8988T (cell line): ENCODE measurements at regions not wholly inside any gene's neighbourhood (a gene's known extent, or its start where the extent isn't known, plus 50 kb on each side); places are given as distances from the start of the nearest gene placed in this dataset.

Experiments
- DNase-seq: peaks from one replicate; pipeline ENCODE4 v3.0.0; 2011

DNA sequence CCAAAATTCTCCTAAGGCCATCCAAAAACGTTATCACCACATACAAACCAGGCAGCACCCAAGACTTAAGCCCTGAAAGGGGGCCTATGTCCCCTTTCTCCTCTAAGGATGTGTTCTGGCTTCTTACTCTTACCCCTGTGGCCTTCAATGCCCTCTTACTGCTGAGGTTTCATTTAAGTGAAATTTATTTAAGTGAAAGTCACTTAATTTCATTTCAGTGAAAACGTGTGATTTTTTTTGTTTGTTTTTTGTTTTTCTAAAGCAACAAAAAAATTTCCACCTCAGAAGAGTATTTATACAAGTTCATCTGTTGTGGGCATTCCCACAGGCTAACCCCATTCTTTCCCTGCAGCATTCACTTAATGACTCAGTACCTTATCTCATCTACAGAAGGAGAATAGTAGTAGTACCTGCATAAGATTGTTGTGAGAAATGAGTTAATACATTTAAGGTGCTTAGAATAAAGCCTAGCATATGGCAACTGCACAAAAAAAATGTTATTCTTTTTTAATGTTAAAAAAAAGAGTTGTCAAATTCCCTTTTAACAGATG lies 220.6 kb downstream of the CHRM3 start:
- DNase-seq = no peak

DNA sequence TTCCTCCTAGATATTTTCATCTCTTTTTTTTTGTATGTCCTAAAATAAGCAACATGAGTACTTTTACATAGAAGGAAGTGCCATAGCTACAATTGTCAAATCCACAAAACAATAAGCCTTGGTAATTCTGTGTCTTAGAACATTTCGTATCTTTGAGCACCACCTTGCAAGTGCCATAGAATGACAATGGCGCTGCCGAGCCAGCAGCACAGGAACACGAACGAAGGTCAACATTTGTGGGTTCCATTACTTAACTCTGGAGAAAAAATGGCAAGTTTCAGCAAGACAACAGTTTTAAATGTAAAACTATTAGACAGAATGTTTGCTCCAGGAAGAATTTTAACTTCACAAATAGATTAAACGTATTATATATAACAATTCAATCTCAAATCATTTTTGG lies 222.1 kb downstream of the CHRM3 start:
- no peak for DNase-seq

DNA sequence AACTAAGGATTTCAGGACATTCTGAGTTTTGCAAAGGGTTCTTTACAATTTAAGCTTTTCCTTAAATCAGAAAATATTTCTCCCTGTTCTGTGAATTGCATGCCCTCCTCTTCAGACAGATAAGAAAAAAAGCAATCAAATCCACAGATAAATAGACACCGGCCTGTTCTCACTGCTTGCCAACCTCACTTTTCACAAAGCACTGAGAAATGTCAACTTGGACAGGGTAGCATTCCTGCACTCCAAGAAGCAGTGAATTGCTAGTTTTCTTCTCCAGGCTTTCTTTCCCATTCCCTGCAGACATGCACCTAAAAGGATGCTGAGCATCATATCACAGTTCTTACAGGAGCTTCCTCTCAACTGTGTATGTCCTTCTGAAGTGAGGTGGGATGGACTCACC lies 226.0 kb downstream of the CHRM3 start:
- DNase-seq = no peak

DNA sequence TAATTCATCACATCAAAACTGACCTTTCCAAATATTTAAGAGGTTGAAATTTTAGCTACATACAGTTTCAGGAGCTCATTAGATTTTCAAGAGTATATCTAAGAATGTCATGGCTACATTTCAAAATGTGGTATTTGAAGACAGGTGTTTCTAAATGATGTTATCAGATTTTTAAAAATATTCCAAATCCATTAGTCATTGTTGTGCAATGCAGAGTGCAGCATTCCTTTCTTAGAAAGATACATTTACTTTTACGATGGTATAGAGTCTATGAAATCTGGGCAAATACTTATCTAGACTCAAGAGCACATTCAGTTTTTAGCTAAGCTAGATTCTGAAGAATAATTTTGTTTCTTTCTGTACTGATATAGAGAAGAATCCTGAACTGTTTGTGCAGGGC lies 230.3 kb downstream of the CHRM3 start:
- no peak for DNase-seq

DNA sequence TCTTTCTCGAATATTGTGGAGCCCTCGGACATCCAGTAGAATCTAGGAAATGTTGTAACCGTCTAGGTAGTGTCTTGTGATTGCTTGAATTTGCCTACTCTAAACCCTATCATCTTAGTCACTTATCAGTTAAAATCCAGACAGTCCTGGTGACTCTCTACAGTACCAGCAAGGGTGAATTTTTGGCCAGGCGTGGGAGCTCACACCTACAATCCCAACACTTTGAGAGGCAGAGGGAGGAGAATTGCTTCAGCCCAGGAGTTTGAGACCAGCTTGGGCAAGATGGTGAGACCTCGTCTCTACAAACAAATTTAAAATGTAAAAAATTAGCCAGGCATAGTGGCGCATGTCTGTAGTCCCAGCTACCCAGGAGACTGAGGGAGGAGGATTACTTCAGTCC lies 230.9 kb downstream of the CHRM3 start:
- no peak for DNase-seq

DNA sequence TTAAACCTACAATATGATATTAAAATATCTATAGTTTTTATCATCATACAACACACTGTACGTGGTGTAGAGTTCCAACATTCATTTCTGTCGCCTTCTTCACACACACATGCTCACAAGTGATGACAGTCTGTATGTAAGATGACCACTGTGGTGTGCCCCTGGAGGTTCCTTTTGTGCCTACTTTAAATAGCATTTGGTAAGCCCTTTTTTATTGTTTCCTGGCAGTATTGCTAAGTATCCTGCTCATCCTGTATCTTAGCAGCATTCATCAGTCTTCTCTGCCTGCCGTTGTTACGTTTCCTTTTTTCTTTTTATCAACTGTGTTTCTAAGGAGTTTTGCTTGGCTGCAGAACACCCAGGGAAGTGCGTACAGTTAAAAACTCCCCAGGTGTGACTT lies 231.4 kb downstream of the CHRM3 start:
- no peak for DNase-seq

DNA sequence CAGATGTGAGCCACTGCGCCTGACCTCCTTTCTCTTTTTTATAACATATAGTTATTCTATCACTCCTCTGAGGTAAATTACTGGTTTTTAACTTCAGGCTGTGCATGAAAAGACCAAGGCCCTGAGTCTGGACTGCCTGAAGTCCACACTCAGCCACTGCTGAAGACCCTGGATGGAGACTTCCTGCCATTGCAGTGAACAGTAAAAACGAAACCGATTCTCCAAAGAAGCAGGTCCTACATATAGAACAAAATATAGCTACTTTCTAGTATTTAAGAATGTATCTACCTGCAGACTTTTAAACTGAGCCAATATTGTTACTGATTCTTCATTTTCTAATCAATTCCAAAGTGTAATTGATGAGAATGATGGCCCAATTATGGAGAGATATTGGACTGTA lies 232.8 kb downstream of the CHRM3 start:
- no peak for DNase-seq

DNA sequence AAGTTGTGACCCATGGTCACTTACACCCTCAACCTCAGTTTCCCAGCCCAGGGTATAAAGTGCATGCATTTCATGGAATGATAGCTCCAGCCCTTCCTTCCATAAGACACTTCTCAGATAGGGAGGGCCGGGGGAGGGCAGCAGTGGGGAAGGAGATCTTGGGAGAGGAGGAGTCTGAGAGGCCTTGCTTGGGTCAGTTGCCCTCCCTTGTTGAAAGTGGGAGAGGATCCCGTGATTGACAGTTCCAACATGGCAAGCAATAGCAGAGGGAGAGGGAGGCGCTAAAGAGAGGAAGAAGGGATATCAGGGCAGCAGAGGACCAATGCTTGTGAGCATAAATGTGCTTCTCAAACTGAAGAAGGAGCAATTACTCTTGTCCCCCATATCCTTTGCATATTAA lies 244.4 kb downstream of the CHRM3 start:
- DNase-seq = no peak

DNA sequence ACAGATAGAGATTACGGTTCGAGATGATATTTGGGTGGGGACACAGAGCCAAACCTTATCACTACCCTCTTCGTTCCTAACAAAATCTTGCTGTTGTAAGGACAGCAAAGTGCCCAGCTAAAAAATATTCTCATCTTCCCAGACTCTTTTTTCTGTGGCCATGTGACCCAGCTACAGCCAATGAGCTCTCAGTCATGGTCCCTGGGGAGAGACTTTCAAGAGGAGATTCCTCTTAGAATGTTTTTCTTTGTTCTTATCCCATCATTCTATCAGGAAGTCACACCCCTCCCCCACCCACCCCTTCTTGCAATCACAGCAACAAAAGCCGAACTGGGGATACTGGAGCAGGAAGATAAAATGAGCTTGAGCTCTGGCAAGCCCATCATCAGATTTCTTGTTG lies 247.1 kb downstream of the CHRM3 start:
- DNase-seq = no peak

DNA sequence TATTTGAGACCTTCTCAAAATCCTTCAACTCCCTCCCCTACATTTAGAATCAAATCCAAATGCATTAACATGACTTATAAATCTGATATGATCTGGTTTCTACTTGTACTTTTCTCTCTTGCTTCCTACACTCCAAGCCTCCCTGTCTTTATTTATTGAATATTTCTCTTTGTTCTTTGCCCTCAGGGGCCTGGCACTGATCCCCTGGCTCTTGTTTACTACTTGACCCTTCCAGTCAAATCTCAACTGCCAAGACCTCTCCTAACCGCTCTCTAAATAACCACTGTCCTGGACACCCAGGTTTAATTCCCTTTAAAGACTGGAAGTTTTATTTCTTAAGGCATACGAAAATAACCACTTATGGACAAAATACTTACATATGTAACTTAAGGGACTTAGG lies 248.9 kb downstream of the CHRM3 start:
- no peak for DNase-seq

DNA sequence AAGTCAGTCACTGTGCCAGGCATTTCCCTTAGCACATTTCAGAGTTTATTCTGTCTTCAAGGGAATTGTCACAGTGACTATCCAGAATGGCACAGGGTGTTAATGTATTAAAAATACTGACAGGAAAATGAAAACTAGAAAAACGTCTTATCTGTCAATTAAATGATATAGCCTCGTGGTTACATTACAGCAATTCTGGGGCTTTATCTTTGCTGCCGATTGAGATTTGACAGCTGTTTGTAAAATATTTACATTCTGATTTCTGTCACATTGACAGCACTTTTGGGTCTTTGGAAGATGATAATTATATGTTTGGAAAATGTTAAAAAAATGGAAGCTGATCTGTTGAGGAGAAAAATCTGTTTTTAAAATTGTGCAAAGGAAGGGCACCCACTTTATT lies 250.0 kb downstream of the CHRM3 start:
- no peak for DNase-seq

DNA sequence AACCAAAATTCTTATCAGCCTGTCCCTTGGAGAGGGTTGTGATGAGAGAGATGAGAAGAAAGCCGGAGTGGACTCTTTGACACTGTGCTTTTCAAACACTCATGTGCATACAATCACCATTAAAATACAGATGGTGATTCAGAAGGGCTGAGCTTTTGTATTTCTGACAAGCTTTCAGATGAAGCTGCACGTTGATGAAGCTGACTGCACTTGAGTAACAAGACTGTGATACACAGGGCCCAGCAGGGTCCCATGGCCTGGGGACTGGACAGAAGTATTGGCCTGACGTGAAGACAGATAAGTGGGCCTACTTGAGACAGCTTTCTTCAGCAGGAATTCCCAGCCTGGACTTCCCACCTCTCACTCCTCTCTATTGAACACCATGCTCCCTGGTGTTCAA lies 258.2 kb downstream of the CHRM3 start:
- no peak for DNase-seq

DNA sequence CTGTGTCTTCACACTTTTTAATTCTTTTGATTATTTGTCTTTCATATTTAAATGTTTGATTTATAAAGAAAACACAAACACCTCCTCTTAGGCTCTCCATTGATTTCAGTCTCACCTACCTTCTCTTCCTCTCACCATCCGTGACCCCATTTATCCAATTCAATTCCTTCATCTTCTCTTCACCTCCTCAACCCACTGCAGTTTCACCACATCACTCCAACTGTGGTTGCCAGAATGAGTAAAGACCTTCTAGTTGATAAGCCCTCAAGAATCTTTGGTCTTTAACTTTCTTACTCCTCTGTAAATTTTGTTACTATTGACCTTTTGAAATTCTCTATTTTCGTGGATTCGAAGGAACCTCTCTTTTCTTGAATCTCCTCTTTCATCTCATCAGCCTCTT lies 260.7 kb downstream of the CHRM3 start:
- DNase-seq = no peak

DNA sequence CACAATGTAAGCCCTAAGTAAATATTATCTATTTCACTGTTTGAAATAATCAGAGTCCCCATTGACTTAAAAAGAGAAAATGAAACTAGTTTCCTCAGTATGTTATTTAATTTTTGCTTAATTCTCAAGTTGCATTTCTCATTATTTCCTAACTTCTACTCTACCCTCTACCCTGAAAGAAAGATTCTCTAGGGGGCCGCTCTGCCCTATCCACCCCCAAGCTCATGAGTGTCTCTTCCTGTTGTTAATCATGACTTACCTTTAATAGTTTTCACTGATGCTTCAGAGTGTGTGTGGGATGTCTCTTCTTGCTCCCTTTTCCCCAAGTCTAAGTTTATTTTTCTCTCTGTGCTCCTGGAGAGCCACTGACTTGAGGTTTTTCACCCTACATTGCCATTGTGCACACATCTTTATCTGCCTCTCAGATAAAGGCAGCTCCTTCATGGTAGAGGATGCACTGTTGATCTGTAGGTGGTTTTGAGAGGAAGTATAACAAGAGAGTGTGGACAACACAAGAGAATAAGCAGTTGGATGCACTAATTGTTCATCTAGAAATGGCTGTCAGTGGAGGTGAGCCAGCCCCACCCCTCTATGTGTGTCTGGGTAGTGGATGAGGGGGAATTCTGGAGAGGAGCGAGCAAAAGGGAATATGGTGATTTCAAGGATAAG lies 261.7 kb downstream of the CHRM3 start:
- DNase-seq = no peak

DNA sequence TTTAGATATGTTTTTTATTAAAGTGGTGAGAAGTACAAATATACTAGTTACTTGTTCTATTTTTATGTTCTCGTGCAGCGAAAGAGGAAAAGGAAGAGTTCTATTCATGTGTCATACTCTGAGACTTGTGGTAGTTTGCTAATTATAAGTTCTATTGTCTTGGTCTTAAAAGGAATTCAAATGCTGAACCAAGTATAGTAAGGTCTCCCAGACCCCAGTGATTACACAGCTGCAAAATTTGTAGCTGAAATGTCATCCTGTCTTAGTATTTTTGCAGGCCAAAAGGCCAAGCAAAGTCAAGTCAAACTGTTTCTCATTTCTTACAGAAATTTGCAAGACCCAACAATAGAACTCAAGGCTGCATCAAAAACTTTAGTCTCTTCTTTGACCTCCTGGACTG lies 268.7 kb downstream of the CHRM3 start:
- no peak for DNase-seq

DNA sequence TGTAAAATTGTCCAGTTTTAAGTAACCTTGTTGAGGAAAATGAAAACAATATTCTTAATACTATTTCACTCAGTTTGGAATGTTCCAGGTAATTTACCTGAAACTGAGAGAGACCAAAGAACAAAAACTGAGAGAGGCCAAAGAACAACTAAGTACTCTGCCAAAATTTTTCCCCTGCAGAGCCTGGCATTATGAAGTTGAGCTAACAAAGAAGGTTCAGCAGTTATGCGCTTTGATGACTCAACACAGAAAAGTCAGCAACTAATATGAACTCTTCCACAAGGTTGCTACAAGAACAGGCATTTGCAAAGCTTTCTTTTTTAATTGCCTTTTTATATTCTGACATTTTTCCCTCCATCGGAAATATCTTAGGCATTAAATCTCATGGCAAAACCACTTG lies 270.9 kb downstream of the CHRM3 start:
- no peak for DNase-seq

DNA sequence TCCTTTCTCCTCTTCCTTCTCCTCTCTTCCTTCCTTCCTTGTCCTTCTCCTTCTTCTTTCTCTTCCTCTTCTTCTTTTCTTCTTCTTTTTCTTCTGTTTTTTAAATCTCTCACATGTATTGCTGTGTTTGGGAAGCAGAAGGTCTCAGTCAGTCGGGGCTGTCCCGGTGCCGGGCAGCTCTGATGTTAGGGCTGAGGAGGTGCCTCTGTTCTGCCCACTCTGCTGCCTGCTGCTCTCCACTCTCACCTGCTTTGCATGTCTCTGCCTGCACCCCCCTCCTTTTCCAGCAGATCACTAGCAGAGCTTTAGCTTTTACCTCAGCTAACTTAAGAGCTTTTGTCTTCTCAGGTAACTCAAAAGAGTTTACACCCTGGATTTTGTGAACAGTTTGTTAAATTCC lies 276.6 kb downstream of the CHRM3 start:
- DNase-seq = no peak

DNA sequence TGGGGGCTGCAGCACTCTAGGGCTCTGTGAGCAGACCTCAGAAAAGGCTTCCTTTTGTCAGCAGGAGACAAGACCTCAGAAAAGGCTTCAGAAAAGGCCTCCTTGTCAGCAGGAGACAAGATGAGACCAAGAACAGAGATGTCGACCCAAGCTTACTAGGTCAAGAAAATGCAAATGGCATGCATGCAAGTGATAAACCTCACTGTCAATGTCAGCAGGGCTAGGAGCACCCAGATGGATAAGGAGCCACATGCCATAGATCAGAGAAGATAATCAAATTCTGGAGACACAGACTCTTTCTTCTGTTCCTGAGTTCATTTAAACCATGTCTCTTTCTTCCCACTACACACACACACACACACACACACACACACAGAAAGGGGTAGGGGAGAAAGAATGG lies 285.9 kb downstream of the CHRM3 start:
- no peak for DNase-seq

DNA sequence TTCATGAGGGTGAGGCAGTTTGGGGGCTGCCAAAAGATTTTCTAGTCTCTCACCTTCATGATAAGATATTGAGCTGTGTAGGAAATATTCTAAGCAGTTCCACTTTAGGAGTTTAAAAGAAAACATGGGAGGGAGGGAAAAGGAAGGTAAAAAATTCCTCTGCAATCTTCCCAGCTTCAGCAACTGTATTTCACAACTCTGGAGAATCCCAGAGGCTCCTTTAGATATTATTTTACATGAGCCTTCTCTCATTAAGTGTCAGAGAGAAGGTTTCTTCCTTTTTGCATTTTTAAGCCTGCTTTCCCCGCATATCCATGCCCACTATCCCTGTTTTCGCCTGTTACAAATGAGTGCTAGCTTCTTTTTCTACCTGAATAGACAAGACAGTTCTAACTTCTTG lies 289.4 kb downstream of the CHRM3 start:
- no peak for DNase-seq

DNA sequence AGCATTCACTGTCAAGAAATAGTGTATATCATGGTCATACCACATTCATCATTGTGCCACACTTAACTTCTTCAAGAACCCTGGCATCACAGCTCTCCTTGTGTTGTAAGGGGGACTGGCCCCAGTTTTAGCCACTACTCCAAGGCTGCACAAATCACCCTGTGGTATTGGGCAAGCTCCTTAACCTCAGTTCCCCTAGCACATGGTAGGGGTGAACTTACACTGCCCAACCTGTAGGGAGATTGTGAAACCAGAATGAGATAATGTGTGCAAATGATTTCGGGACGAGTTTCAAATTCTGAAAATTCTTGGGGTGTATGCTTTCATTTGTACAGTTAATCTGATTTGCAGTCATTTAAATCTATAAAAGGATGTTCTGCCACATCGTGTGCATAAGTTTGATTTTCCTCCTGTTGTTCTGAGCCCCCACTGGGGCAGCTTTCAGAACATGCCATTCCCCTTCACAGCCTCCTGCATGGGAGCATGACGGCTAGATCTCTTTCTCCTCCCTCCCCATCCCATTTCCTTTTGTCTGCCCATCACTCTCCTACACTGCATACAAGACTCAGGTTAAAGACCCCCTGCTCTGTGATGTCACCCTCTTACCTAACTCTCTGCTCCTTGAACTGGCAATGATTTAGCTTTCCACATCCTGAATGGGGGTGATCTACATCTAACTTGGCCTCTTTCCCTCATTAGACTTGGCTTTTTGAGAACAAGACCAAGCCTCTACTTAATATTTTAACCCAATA lies 290.3 kb downstream of the CHRM3 start:
- no peak for DNase-seq

DNA sequence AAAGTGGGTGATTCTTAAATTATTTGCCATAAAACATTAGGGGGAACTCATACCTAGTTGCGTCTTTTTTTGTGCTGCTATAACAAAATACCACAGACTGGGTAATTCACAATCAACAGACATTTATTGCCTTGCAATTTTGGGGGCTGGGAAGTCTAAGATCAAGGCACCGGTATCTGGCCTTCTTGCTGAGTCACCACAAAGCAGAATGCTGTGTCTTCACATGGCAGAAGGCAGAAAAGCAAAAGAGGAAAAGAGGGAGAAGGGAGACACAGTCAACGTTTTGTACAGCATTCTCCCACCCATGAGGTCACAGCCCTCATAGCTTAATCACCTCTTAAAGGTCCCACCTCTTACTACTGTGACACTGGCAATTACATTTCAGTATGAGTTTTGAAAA lies 291.0 kb downstream of the CHRM3 start:
- DNase-seq = no peak

DNA sequence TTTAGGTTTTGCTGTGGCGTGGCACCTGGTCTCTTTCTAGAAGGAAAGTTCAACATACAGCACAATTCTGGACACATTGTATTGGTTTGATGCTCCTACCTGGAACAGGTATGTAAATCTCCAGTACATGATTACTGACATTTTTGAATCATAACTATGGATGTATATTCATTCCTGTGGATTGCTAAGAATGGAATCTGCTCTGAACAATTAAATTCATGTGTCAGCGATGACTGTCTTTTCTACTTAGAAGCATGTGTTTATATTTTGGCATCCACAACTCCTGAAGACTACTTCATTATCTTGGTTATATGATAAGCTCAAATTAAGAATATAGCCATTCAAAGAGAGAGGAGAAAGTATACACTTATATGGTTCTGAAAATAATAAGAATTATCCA lies 291.8 kb downstream of the CHRM3 start:
- no peak for DNase-seq

DNA sequence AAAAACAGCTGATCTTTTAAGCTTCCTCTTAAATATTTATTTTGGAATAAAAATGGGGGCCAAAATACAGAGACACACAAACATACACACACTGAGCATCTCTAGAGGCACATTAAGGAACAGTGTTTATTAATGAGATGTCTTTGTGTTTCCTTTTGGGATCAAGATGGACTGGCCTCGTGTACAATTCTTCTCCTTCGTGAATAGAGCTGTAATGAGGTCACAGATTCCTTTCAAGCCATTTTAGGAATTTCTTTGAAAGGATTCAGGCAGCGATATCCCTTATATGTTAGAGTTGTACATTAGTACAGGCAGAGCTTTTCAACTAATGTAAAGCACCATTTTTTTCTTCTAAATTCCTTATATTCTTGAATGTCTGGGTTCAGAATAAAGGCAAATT lies 295.7 kb downstream of the CHRM3 start:
- no peak for DNase-seq

DNA sequence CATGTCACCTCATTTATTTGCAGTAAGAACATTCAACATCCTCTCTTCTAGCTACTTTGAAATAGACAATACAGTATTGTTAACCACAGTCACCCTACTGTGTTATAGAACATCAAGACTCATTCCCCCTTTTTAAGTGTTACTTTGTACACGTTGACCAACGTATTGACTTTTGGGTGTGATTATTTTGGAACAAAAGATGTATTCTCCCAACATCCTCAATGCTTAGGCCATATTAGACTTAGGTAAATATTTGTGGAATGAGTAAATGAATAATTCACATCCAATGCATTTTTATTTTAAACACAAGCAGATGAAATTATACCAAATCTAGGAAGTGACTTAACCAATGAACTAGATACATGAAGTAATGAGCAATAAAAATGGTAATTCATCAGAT lies 296.6 kb downstream of the CHRM3 start:
- no peak for DNase-seq

DNA sequence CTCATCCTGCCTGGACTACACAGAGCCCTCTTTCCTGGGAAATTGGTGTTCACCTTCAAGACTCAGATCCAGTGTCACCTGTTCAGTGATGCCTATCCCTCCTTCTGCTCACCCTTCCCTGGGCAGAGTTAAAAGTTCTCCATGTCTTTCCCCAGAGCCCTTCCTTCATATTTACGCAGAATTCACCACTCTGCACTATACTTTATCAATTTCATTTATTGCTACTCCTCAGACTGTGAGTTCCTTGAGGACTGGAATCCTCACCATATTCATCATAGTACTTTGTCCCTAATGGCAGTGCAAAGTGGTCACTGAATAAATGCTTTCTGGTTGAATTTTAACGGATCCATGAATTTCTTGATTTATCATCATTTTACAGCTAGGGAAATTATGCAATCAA lies 300.0 kb downstream of the CHRM3 start:
- no peak for DNase-seq
